ENCODE measurements at regions not wholly inside any gene's neighbourhood (a gene's known extent, or its start where the extent isn't known, plus 50 kb on each side); places are given as distances from the start of the nearest gene placed in this dataset.

- no CpG with 5 or more reads among the region's 3 CpGs for WGBS, 2 donors (ENCODE audit: extremely low coverage in 2 of 2, insufficient read length in 2 of 2, insufficient replicate concordance in 1 of 2)
- no peaks in the 10 kb centered on the region for H3K79me1 ChIP-seq (ENCODE audit: low read depth, low read length)
- no peak for DNase-seq (ENCODE audit: low spot score)
Measured at GRCh38 chr5:148732692-148733091, 78.4 kb upstream of the HTR4 start.

DNA sequence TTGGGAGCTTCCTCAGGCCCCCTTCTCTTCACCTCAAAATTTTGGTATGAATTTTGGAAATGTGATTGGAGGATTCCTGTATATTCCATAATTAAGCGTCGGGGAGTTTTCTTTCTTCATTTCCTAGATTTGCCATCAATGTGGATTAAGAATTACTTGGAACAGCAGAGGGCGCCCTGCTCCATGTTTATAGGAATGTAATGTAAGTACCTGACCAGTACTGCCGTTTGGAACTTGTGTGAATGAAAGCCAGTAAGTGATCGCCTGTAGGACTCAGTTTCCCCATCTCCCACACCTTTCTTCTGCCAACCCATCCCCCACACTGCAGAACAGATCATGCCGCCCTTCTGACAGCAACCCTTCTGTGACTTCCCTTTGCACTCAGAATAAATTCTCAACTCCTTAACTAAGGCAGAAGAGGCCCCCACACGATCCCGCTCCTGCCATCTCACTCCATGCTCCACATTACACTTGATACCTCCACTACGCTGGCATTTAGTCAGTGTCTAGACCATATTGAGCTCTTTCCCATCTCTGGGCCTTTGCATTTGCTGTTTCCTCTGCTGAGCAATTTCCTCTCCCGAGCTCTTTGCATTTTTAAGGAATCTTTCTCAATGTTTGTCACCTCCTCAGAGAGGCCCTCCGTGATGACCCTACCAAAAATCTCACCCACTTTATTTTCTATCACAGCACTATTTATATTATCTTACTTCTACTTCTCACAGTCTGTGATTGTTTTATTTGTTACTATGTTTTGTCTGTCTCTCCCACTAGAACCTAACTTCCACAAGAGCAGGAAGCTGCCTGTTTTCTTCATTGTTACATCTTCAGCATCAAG lies 79.5 kb upstream of the HTR4 start:
- Histone ChIP-seq H2BK120ac (ENCODE audit: low read depth, low read length) (no peak overlapping the region), H3K79me1 (ENCODE audit: low read depth, low read length) (no peaks in the 10 kb centered on the region), H4K91ac (ENCODE audit: low read depth, low read length, poor library complexity) (no peak overlapping the region), H3K27me3 (ENCODE audit: control insufficient read depth in 3 of 3, insufficient read depth in 3 of 3, low read depth in 1 of 3, low read length in 3 of 3) (no peaks in the 10 kb centered on the region), H3K4me3 (ENCODE audit: low read length in 2 of 2) (no peak overlapping the region), H2BK12ac (ENCODE audit: low read length) (no peak overlapping the region), H3K9ac (ENCODE audit: low read depth, low read length, poor library complexity) (no peak overlapping the region), H3K4me1 (ENCODE audit: control insufficient read depth in 2 of 2, insufficient read depth in 1 of 2, low read depth in 1 of 2, low read length in 2 of 2) (no peaks in the 10 kb centered on the region), H4K8ac (ENCODE audit: low read depth, low read length) (no peak overlapping the region), H2BK5ac (ENCODE audit: low read length) (no peak overlapping the region), H3K18ac (ENCODE audit: low read length) (no peak overlapping the region), H2BK15ac (ENCODE audit: low read length) (no peak overlapping the region), H3K4me2 (ENCODE audit: insufficient read depth, low read length, poor library complexity, severe bottlenecking) (no peak overlapping the region), H3K36me3 (replicated peaks in 1 of 2; ENCODE audit: control insufficient read depth in 2 of 2, insufficient read depth in 2 of 2, low read length in 2 of 2) (no peaks in the 10 kb centered on the region), H2AK5ac (ENCODE audit: low read depth, low read length) (no peak overlapping the region), H3K4ac (ENCODE audit: low read length) (no peak overlapping the region), H3K9me3 (replicated peaks in 1 of 2; ENCODE audit: control insufficient read depth in 2 of 2, insufficient read depth in 1 of 2, low read depth in 1 of 2, low read length in 2 of 2) (no peaks in the 10 kb centered on the region), H3K14ac (ENCODE audit: low read length) (no peak overlapping the region), H3K23ac (ENCODE audit: low read depth, low read length, poor library complexity) (no peak overlapping the region), H2AFZ (ENCODE audit: low read length) (no peak overlapping the region), H3K27ac (replicated peaks; ENCODE audit: low read length) (no peak overlapping the region)
- DNase-seq (ENCODE audit: low spot score) = peak; percentile 64
- WGBS, 2 donors (ENCODE audit: extremely low coverage in 2 of 2, insufficient read length in 2 of 2, insufficient replicate concordance in 1 of 2) = no CpG with 5 or more reads among the region's 11 CpGs

More at GRCh38 chr5:148732692-148733091, 78.4 kb upstream of the HTR4 start:
- H3K27ac ChIP-seq (replicated peaks; ENCODE audit: low read length) = no peak overlapping the region
- H3K4me1 ChIP-seq (ENCODE audit: control insufficient read depth in 2 of 2, insufficient read depth in 1 of 2, low read depth in 1 of 2, low read length in 2 of 2) = no peaks in the 10 kb centered on the region
- no peak overlapping the region for H3K4me3 ChIP-seq (ENCODE audit: low read length in 2 of 2)
- no peak overlapping the region for H2BK15ac ChIP-seq (ENCODE audit: low read length)
- no peak overlapping the region for H2BK5ac ChIP-seq (ENCODE audit: low read length)
- no peak overlapping the region for H3K18ac ChIP-seq (ENCODE audit: low read length)
- H3K9ac ChIP-seq (ENCODE audit: low read depth, low read length, poor library complexity) = no peak overlapping the region
- no peaks in the 10 kb centered on the region for H3K9me3 ChIP-seq (replicated peaks in 1 of 2; ENCODE audit: control insufficient read depth in 2 of 2, insufficient read depth in 1 of 2, low read depth in 1 of 2, low read length in 2 of 2)
- H3K4me2 ChIP-seq (ENCODE audit: insufficient read depth, low read length, poor library complexity, severe bottlenecking) = no peak overlapping the region
- H3K27me3 ChIP-seq (ENCODE audit: control insufficient read depth in 3 of 3, insufficient read depth in 3 of 3, low read depth in 1 of 3, low read length in 3 of 3) = no peaks in the 10 kb centered on the region
- no peak overlapping the region for H2BK12ac ChIP-seq (ENCODE audit: low read length)
- H2AFZ ChIP-seq (ENCODE audit: low read length) = no peak overlapping the region
- no peak overlapping the region for H3K4ac ChIP-seq (ENCODE audit: low read length)
- H3K23ac ChIP-seq (ENCODE audit: low read depth, low read length, poor library complexity) = no peak overlapping the region
- no peak overlapping the region for H3K14ac ChIP-seq (ENCODE audit: low read length)
- H3K36me3 ChIP-seq (replicated peaks in 1 of 2; ENCODE audit: control insufficient read depth in 2 of 2, insufficient read depth in 2 of 2, low read length in 2 of 2) = no peaks in the 10 kb centered on the region
- H4K91ac ChIP-seq (ENCODE audit: low read depth, low read length, poor library complexity) = no peak overlapping the region
- no peak overlapping the region for H4K8ac ChIP-seq (ENCODE audit: low read depth, low read length)
- no peak overlapping the region for H2AK5ac ChIP-seq (ENCODE audit: low read depth, low read length)
- H2BK120ac ChIP-seq (ENCODE audit: low read depth, low read length) = no peak overlapping the region

- H2BK12ac ChIP-seq (ENCODE audit: low read length) = no peak overlapping the region
- H3K4me3 ChIP-seq (ENCODE audit: low read length in 2 of 2) = no peak overlapping the region
- H3K9ac ChIP-seq (ENCODE audit: low read depth, low read length, poor library complexity) = no peak overlapping the region
- H3K23ac ChIP-seq (ENCODE audit: low read depth, low read length, poor library complexity) = no peak overlapping the region
- no peak overlapping the region for H3K27ac ChIP-seq (replicated peaks; ENCODE audit: low read length)
- no peaks in the 10 kb centered on the region for H3K79me1 ChIP-seq (ENCODE audit: low read depth, low read length)
- no peak overlapping the region for H2AFZ ChIP-seq (ENCODE audit: low read length)
- H3K4ac ChIP-seq (ENCODE audit: low read length) = no peak overlapping the region
- no peak overlapping the region for H4K91ac ChIP-seq (ENCODE audit: low read depth, low read length, poor library complexity)
- H3K36me3 ChIP-seq (replicated peaks in 1 of 2; ENCODE audit: control insufficient read depth in 2 of 2, insufficient read depth in 2 of 2, low read length in 2 of 2) = no peaks in the 10 kb centered on the region
- no peak overlapping the region for H3K4me2 ChIP-seq (ENCODE audit: insufficient read depth, low read length, poor library complexity, severe bottlenecking)
- H3K14ac ChIP-seq (ENCODE audit: low read length) = no peak overlapping the region
- DNase-seq (ENCODE audit: low spot score) = no peak
- no peaks in the 10 kb centered on the region for H3K4me1 ChIP-seq (ENCODE audit: control insufficient read depth in 2 of 2, insufficient read depth in 1 of 2, low read depth in 1 of 2, low read length in 2 of 2)
- H2BK120ac ChIP-seq (ENCODE audit: low read depth, low read length) = no peak overlapping the region
- no peak overlapping the region for H2BK15ac ChIP-seq (ENCODE audit: low read length)
- no peaks in the 10 kb centered on the region for H3K27me3 ChIP-seq (ENCODE audit: control insufficient read depth in 3 of 3, insufficient read depth in 3 of 3, low read depth in 1 of 3, low read length in 3 of 3)
- H4K8ac ChIP-seq (ENCODE audit: low read depth, low read length) = no peak overlapping the region
- no peak overlapping the region for H2AK5ac ChIP-seq (ENCODE audit: low read depth, low read length)
- no peak overlapping the region for H3K18ac ChIP-seq (ENCODE audit: low read length)
- no peak overlapping the region for H2BK5ac ChIP-seq (ENCODE audit: low read length)
- no peaks in the 10 kb centered on the region for H3K9me3 ChIP-seq (replicated peaks in 1 of 2; ENCODE audit: control insufficient read depth in 2 of 2, insufficient read depth in 1 of 2, low read depth in 1 of 2, low read length in 2 of 2)
Measured at GRCh38 chr5:148734518-148734917, 80.2 kb upstream of the HTR4 start.

DNA sequence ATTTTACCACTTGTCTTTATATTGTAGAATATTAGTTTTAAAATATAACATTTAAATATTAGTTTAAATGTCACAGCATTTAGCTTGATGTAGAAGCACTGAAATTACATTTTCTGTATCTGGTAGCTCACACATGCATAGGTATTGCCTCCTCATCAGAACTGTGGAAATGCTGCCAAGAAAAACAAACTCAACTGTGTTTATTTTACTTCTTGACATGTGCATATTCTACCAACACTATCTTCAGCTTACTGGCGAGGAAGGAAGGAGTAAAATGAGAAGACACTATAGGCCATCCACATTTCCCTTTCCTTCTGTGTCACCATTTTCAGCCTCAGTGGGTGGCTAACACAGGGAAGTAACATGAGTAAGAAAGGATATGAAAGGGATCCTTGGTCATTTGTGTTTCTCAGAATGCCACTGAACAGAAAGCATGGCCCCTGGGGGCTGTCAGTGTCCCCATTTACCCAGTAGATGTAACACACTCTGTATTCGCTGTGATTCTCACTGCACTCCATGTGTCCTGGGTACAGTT lies 81.0 kb upstream of the HTR4 start:
- no peaks in the 10 kb centered on the region for H3K4me1 ChIP-seq (ENCODE audit: control insufficient read depth in 2 of 2, insufficient read depth in 1 of 2, low read depth in 1 of 2, low read length in 2 of 2)
- no peaks in the 10 kb centered on the region for H3K9me3 ChIP-seq (replicated peaks in 1 of 2; ENCODE audit: control insufficient read depth in 2 of 2, insufficient read depth in 1 of 2, low read depth in 1 of 2, low read length in 2 of 2)
- H2BK120ac ChIP-seq (ENCODE audit: low read depth, low read length) = no peak overlapping the region
- no peak overlapping the region for H2AK5ac ChIP-seq (ENCODE audit: low read depth, low read length)
- no peak overlapping the region for H2BK12ac ChIP-seq (ENCODE audit: low read length)
- no peak overlapping the region for H2BK5ac ChIP-seq (ENCODE audit: low read length)
- H3K27ac ChIP-seq (replicated peaks; ENCODE audit: low read length) = no peak overlapping the region
- no peak overlapping the region for H3K4me3 ChIP-seq (ENCODE audit: low read length in 2 of 2)
- H3K36me3 ChIP-seq (replicated peaks in 1 of 2; ENCODE audit: control insufficient read depth in 2 of 2, insufficient read depth in 2 of 2, low read length in 2 of 2) = no peaks in the 10 kb centered on the region
- no peak overlapping the region for H2AFZ ChIP-seq (ENCODE audit: low read length)
- no peak overlapping the region for H3K4ac ChIP-seq (ENCODE audit: low read length)
- no peaks in the 10 kb centered on the region for H3K79me1 ChIP-seq (ENCODE audit: low read depth, low read length)
- no peak overlapping the region for H3K4me2 ChIP-seq (ENCODE audit: insufficient read depth, low read length, poor library complexity, severe bottlenecking)
- no peak overlapping the region for H3K23ac ChIP-seq (ENCODE audit: low read depth, low read length, poor library complexity)
- no peak overlapping the region for H3K9ac ChIP-seq (ENCODE audit: low read depth, low read length, poor library complexity)
- no CpG with 5 or more reads among the region's 2 CpGs for WGBS, 2 donors (ENCODE audit: extremely low coverage in 2 of 2, insufficient read length in 2 of 2, insufficient replicate concordance in 1 of 2)
- DNase-seq (ENCODE audit: low spot score) = no peak
- no peak overlapping the region for H2BK15ac ChIP-seq (ENCODE audit: low read length)
- no peak overlapping the region for H3K14ac ChIP-seq (ENCODE audit: low read length)
- H4K8ac ChIP-seq (ENCODE audit: low read depth, low read length) = no peak overlapping the region
- H3K18ac ChIP-seq (ENCODE audit: low read length) = no peak overlapping the region
- no peaks in the 10 kb centered on the region for H3K27me3 ChIP-seq (ENCODE audit: control insufficient read depth in 3 of 3, insufficient read depth in 3 of 3, low read depth in 1 of 3, low read length in 3 of 3)
- H4K91ac ChIP-seq (ENCODE audit: low read depth, low read length, poor library complexity) = no peak overlapping the region

Measured in neuronal stem cell (in vitro differentiated cells).